Smooth muscle cell of the brain vasculature (primary cell): ENCODE measurements at regions not wholly inside any gene's neighbourhood (a gene's known extent, or its start where the extent isn't known, plus 50 kb on each side); places are given as distances from the start of the nearest gene placed in this dataset.

Experiments used
- DNase-seq: peaks from one replicate; pipeline ENCODE4 v3.0.0-alpha.2; 2012; ENCODE audit warnings: low read depth, low spot score

- DNase-seq = no peak
Measured at GRCh38 chr20:21577551-21577950, 63.7 kb upstream of the NKX2-2 start.

- no peak for DNase-seq
Measured at GRCh38 chr20:21575981-21576740, 62.3 kb upstream of the NKX2-2 start.

GRCh38 chr20:21575167-21575566, 61.3 kb upstream of the NKX2-2 start:
- no peak for DNase-seq

- no peak for DNase-seq
Measured at GRCh38 chr20:21574443-21574842, 60.6 kb upstream of the NKX2-2 start.

GRCh38 chr20:21573259-21573658, 59.4 kb upstream of the NKX2-2 start:
- no peak for DNase-seq

- DNase-seq = no peak
Measured at GRCh38 chr20:21571841-21572690, 58.2 kb upstream of the NKX2-2 start.

- no peak for DNase-seq
Measured at GRCh38 chr20:21570285-21570992, 56.6 kb upstream of the NKX2-2 start.

GRCh38 chr20:21569586-21569985, 55.7 kb upstream of the NKX2-2 start:
- DNase-seq = no peak

- DNase-seq = no peak
Measured at GRCh38 chr20:21564127-21564773, 50.4 kb upstream of the NKX2-2 start.
